Hippocampal formation (tissue), 2 donors: ENCODE measurements at regions not wholly inside any gene's neighbourhood (a gene's known extent, or its start where the extent isn't known, plus 50 kb on each side); places are given as distances from the start of the nearest gene placed in this dataset.
"Not testable (repeated sequence)": the region's sequence is repeated elsewhere in the genome, so short reads cannot be mapped to it uniquely, and the experiment has no call there.

Experiments
- DNase-seq, 2 donors: peaks; one replicate each; lab custom pipeline; 2025; lab: John Stamatoyannopoulos, UW

DNA sequence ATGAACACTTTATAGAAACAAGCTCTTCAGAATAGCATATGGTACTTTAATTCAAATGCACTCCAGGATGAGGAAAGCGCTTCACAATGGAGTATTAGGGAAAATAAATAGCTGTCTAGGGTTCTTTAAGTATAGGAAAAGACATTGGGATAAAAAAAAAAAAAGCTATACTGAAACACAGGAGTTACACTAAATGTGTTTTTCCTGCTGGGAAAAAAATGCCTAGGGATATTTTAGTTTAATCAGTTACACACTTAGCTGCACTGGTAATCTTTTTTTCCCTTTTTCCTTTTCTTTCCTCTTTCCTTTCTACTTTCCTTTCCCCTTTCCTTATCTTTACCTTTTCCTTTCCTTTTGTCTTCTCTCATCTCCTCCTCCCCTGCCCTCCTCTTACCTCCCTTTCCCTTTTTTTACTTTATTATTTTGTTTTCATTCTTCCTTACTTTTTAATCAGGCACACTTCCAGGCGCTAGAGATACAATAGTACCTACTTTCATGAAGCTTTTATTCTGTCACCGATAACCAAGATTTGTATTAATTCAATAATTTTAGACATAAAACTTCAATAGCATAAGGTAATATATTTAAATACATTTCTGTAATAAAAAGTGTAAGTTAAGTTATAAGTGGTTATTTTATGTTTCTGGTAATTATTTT is 758.7 kb downstream of the CDH18 start:
- no peak for DNase-seq

DNA sequence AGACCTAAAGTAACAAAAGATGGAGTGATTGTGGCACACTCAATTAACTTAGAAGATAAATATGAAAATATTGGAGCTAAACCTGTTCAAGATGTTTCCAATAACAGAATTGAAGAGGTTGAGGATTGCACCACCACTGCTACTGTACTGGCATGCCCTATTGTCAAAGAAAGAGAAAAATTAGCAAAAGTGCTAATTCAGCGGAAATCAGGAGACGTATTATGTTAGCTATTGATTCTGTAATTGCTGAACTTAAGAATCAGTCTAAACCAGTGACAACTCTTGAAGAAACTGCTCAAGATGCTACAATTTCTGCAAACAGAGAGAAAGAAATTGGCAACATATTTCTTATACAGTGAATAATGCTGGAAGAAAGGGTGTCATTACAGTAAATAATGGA is 754.4 kb downstream of the CDH18 start:
- no peak for DNase-seq

DNA sequence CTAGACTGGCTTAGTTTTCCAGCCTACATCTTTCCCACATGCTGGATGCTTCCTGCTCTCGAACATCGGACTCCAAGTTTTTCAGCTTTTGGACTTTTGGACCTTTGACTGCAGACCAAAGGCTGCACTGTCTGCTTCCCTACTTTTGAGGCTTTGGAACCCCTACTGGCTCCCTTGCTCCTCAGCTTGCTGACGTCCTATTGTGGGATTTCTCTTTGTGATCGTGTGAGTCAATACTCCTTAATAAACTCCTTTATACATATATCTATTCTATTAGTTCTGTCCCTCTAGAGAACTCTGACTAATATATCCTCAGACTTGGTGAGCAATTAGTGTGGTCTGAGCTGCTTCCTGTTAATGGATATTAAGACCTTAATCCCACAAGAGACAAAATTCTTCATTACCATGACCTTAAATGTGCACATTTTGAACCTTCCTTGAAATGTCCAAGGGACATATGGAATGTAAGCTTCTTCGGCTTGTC is 752.9 kb downstream of the CDH18 start:
- DNase-seq: no peak

DNA sequence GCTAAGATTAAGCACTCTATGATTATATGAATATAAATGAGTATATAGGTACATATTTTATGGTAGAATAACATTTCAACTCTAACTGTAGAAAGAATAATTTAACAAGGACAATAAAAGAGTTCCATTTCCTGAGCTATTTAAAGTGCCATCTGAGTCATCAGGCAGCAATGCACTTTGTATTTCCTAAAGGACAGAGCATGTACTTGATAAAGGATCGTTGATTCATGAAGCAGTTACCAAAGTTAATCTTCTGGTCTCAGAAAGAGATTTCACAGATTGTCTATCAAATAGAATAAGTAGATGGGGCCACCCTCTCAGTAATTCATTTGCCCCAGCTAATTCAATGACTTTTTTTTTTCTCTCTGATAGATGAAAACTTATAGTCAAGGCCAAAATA is 747.8 kb downstream of the CDH18 start:
- no peak for DNase-seq

DNA sequence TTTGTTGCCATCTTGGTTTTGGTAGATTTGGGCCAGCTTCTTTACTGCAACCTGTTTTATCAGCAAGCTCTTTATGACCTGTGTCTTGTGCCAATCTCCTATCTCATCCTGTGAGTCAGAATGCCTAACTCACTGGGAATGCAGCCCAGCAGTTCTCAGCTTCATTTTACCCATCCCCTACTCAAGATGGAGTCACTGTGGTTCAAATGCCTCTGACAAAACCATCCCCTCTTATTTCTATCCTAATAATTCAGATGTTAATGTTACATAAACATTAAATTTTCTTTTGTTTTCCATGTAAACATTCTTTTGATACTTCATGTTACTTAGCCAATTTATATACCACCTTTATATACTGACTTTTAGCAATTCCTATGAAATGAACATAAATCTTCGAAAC is 746.3 kb downstream of the CDH18 start:
- no peak for DNase-seq

DNA sequence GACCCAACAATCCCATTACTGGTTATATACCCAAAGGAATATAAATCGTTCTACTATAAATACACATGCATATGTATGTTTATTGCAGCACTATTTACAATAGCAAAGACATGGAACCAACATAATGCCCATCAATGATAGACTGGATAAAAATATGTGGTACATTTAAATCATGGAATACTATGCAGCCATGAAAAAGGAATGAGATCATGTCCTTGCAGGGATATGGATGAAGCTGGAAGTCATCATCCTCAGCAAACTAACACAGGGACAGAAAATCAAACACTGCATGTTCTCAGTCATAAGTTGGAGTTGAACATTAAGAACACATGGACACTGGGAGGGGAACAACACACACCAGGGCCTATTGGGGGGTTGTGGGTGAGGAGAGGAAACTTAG is 741.8 kb downstream of the CDH18 start:
- not testable (repeated sequence) for DNase-seq

DNA sequence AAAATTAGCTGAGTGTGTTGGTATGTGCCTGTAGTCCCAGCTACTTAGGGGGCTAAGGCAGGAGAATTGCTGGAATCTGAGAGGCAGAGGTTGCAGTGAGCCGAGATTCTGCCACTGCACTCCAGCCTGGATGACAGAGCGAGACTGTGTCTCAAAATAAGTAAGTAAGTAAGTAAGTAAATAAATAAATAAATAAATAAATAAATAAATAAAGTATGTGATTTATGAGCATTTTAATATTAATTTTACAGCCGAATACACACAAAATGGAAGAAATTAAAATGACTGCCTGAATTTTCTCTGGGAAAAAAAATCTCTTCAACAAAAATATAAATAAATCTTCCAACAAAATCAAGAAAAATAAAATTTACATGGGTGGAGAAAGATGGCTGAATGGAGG is 740.7 kb downstream of the CDH18 start:
- DNase-seq: no peak

DNA sequence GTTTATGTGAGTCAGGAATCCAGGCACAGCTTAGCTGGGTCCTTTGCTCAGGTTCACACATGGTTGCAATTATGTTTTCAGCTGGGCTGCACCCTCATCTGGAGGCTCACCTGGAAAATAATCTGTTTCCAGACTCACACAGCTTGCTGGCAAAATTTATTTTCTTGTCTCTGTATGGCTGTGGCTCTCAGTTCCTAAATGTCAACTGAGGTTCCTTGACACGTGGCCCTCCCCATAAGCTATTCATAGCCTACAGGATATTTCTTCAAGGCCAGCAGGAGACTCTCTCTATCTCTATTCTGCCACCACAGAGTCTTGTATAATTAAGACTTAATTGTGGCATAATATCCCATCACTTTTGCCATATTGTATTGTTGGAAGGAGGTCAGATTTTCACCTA is 732.0 kb downstream of the CDH18 start:
- no peak for DNase-seq

DNA sequence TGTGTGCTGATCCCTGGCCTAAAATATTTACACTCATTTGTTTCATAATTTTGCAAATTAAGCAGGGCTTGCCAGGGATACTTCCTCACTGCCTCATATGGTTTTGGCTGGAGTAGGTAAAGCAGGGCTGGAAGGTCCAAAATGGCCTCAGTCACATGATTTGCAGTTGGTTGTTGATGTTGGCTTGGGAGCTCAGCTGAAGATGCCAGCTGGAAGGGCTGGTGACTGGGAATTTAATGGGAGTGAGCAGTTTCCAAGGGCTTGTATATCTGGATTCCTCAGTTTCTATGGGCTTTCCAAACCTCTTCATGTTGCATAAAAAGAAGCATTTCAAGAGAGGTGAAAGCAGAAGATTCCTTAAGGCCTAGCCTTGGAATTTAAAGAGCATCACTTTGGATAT is 729.3 kb downstream of the CDH18 start:
- DNase-seq: no peak

DNA sequence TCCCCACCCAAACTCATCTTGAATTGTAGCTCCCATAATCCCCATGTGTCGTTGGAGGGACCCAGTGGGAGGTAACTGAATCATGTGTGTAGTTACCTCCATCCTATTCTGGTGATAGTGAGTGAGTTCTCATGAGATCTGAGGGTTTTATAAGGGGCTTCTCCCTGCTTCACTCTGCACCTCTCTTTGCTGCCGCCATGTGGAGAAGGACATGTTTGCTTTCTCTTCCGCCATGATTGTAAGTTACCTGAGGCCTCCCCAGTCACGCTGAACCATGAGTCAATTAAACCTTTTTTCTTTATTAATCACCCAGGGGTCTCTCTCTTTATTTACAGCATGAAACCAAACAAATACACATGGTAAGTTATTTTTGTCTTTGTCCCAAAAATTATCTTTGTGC is 726.1 kb downstream of the CDH18 start:
- DNase-seq: no peak

DNA sequence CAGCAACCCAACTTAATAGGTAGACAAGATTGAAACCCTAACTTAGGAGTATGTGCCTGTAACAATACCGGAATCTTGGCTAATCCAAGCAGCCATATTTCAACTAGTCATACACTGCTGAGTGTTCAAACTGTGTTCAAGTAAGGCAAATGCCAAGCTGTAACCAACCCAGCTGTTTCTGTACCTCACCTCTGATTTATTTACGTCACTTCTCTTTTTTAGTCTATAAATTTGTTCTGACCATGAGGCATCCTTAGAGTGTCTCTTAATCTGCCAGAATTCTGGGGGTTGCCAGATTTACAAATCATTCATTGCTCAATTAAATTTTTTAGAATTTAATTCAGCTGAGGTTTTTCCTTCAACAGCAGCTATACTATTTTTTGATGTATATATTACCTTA is 723.2 kb downstream of the CDH18 start:
- no peak for DNase-seq

DNA sequence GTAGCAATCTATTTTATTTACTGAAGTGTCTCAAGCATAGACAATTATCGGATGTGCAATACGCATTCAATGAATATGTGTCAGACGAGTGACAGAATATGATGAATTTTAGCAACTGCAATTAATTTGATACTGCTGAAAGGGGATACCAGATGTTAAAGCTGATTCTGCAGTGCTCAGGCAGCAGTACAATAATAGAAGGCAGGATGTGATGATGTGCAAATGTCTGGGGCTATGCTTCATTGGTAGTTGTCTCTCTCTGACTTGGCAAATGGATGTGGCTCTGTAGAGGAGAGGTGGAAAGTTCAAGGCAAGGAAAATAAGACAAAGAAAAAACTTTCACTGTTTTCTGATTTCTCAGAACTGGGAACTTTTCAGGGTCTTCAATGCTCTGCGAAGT is 721.2 kb downstream of the CDH18 start:
- no peak for DNase-seq

DNA sequence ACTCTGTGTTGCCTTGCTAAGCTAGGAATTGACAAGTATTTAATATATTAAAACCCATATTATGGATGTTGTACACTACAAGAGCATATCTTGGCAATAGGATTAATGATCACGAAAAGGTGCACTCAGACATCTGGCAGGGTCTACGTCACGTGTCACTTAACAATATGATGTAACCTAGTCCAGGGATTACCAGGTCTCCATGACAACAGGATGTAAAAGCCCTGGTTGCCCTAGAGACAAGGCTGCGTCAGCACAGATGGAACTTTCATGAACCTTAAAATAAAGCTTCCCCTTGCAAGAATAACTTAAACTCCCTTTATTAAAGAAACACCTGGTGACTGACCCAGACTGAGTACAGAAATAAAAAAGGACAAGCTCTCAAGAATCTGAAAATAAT is 717.8 kb downstream of the CDH18 start:
- no peak for DNase-seq

DNA sequence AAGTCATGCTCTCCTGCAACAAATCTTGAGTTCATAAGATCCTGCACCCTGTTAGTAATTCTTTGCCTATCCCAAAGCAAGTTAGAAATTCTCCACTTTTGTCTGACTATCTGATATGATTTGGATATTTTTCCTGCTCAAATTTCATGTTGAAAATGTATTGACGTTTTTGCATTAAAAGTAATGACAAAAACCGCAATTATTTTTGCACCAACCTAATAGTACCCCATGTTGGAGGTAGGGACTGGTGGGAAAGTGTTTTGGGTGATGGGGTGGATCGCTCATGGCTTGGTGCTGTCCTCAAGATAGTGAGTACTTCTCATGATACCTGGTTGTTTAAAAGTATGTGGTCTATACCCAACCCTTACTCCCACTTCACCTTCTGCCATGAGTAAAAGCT is 713.4 kb downstream of the CDH18 start:
- DNase-seq: no peak

DNA sequence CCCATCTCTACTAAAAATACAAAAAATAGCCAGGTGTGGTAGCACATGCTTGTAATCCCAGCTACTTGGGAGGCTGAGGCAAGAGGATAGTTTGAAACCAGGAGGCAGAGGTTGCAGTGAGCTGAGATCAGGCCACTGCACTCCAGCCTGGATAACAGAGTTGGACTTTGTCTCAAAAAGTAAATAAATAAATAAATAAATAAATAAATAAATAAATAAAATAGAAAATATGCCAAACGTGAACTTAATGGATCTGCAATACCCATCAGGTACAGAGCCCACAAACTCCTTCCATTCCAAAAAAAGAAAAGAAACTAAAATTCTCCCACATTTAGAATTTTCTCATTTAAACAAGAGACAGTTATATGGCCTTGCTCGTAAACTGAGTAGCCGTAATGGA is 702.7 kb downstream of the CDH18 start:
- DNase-seq: no peak

DNA sequence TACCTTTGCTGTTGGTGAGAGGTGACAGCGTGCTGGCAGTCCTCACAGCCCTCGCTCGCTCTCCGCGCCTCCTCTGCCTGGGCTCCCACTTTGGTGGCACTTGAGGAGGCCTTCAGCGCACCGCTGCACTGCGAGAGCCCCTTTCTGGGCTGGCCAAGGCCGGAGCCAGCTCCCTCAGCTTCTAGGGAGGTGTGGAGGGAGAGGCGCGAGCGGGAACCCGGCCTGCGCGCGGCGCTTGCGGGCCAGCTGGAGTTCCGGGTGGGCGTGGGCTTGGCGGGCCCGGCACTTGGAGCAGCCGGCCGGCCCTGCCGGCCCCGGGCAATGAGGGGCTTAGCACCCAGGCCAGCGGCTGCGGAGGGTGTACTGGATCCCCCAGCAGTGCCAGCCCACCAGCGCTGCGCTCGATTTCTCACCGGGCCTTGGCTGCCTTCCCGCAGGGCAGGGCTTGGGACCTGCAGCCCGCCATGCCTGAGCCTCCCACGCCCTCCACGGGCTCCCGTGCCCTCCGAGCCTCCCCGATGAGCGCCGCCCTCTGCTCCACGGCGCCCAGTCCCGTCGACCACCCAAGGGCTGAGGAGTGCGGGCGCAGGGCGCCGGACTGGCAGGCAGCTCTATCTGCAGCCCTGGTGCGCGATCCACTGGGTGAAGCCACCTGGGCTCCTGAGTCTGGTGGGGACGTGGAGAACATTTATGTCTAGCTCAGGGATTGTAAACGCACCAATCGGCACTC is 700.3 kb downstream of the CDH18 start:
- DNase-seq: not testable (repeated sequence)

DNA sequence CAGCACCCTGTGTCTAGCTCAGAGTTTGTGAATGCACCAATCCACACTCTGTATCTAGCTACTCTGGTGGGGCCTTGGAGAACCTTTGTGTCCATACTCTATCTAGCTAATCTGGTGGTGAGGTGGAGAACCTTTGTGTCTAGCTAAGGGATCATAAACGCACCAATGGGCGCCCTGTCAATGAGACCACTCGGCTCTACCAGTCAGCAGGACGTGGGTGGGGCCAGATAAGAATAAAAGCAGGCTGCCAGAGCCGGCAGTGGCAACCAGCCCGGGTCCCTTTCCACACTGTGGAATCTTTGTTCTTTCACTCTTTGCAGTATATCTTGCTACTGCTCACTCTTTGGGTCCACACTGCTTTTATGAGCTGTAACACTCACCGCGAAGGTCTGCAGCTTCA is 699.7 kb downstream of the CDH18 start:
- not testable (repeated sequence) for DNase-seq

DNA sequence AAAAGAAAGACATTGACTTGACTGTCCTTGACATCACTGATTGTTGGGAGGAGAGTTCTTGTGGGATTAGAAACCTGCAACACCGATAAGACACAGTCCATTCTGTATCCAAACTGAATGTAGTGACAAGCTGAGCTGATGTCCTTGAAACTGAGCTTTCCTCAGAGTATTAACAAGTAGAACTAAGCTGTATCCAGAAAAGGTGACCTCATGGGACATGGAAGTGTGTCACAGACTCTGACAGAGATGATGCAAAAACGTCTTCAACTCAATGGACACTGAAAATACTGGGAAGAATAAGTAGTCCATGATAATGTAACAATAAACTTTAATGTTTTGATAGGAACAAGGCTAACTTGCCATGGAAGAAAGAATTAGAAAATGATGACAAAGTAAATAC is 690.1 kb downstream of the CDH18 start:
- DNase-seq: no peak

DNA sequence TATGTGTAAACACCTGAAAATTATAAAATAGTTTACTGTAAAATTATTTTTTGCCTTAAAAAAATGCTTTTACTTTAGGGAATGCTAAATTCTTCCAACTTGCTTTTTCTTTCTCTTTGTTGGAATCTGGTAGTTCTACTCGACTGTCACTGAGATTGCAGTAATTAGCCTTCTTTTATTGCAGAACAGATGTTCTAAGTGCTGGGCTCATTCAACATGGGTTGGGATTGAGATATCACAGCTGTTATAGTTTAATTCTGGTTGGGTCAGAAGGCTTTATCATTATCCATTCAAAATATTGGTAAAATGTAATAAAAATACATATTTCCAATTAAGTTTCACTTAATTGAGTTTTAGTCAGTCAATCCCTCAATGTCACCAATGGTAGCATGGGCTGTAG is 686.7 kb downstream of the CDH18 start:
- DNase-seq: no peak

DNA sequence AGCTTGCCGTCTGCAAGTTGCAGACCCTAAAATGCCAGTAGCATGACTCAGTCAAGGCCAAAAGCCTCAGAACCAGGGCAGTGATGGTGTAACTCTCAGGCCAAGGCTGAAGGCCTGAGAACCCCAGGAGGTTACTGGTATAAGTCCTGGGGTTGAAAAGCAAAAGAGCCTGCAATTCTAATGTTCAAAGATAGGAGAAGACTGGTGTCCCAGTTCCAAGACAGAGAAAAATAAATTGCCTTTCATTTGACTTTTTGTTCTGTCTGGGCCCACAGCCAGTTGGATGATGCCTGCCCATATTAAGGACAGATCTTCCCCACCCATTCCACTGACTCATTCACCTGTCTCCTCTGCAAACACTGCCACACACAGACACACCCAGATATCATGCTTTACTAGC is 673.2 kb downstream of the CDH18 start:
- no peak for DNase-seq

DNA sequence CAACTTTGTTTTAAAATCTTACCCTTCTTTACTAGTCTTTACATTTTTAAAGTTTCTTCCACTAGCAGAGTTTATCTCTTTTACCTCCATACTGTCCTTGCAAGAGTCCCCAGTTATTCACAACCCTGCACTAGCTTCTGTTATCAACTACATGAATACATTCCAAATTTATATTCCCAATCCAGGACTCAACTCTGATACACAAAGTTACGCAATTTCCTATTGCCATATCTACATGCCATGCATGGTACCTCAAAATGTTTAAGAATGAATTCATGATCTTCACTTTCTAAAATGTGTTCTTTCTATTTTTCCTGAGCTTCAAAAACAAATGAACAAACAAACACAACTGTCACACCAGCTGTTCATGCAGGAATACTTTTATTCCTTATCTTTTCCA is 668.7 kb downstream of the CDH18 start:
- DNase-seq: no peak

DNA sequence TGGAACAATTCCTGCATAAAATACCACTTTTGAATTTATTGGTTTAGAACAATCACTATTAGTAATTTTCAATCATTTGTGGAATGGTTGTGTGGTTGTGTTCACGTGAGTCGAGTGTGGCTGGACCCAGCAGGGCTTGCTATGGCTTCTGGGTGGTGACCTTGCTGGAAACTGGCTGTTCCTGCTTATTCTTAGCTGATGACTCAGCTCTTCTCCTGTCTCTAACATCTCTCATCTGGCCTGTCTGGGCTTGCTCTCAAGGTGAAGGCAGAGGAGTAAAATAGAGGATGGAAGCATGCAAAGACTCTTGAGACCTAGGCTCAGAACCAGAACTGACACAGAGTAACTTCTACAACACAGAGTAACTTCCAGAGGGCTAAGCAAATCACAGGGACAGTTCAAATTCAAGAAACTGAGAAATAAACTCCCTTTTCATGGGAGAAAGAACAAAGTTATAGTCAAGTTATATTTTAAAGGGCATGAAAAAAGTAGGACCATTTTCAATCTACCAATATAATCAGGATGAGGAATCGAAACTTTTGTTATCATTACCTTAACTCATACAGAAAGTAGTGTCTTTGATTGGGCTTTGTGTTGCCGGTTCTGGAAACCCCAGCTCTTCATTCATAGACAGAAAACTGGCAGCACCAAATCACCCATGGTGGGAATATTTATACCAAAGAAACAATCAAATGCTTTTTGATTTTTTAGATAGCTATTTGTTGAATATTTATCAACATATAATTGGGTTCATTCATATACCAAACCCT is 665.1 kb downstream of the CDH18 start:
- DNase-seq: no peak

DNA sequence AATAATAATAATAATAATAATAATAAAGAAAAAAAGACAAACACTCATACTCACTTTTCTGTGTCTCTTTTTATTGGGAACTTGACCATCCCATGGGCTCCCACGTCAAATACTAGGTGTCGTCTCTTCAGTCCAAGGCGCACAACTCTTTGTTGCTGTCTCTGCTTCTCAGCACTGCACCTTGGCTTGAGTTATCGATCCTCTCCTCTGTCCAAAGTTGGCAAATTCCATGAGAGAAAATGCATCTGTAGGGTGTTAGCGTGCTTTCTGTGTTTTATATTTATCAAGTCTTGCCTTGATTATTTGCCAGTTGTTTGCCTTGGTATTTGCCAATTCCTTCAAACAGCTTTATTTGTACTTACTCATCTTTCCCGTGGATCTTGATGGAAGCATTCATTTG is 653.7 kb downstream of the CDH18 start:
- no peak for DNase-seq
